Stomach smooth muscle (tissue), 2 donors: ENCODE measurements at regions not wholly inside any gene's neighbourhood (a gene's known extent, or its start where the extent isn't known, plus 50 kb on each side); places are given as distances from the start of the nearest gene placed in this dataset.

Source experiments
- H3K27ac ChIP-seq: one replicate; pipeline ENCODE4 v1.7.0; 2013; ENCODE audit warnings: mild to moderate bottlenecking, low read length, inconsistent platforms
- H3K27me3 ChIP-seq, 2 donors: one replicate each; pipeline ENCODE4 v1.7.0; 2013; ENCODE audit warnings: low read length in 2 of 2; ENCODE audit not compliant: insufficient read depth in 2 of 2, control insufficient read depth in 1 of 2
- H3K36me3 ChIP-seq, 2 donors: one replicate each; pipeline ENCODE4 v1.7.0; 2013; ENCODE audit warnings: low read length in 2 of 2; ENCODE audit not compliant: control insufficient read depth in 2 of 2, insufficient read depth in 2 of 2
- H3K4me1 ChIP-seq: one replicate; pipeline ENCODE4 v1.7.0; 2013; ENCODE audit warnings: low read length; ENCODE audit not compliant: control insufficient read depth, insufficient read depth
- H3K4me3 ChIP-seq, 2 donors: one replicate each; pipeline ENCODE4 v1.7.0; 2013; ENCODE audit warnings: low read length in 2 of 2
- H3K9ac ChIP-seq, 2 donors: one replicate each; pipeline ENCODE4 v1.7.0; 2013; ENCODE audit warnings: low read length in 2 of 2, mild to moderate bottlenecking in 1 of 2
- H3K9me3 ChIP-seq, 2 donors: one replicate each; pipeline ENCODE4 v1.7.0; 2013; ENCODE audit warnings: low read length in 2 of 2; ENCODE audit not compliant: control insufficient read depth in 2 of 2
- donor health status: healthy.
- donor health status: Pancreatic carcinoma.

DNA sequence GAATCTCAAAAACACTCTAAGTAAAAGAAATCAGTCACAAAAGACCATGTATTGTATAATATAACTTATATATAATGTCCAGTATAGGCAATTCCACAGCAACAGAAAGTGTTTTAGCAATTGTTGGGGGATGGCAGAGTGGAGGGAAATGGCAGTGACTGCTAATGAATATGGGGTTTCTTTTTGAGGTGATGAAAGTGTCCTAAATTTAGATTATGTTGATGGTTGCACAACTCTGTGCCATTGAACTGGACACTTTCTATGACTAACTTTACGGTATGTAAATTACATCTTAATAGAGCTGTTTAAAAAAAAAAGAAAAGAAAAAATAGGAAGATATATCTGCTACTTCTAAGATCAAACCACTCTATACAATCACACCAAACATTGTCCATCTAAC is 124.9 kb upstream of the ZNF462 start:
- Histone ChIP-seq H3K36me3 (no peaks in the 10 kb centered on the region), H3K27ac (no peak overlapping the region), H3K27me3 (no peaks in the 10 kb centered on the region), H3K9me3 (no peaks in the 10 kb centered on the region), H3K4me3 (no peak overlapping the region), H3K4me1 (peaks cover 4% of the 10 kb centered on the region), H3K9ac (no peak overlapping the region)

DNA sequence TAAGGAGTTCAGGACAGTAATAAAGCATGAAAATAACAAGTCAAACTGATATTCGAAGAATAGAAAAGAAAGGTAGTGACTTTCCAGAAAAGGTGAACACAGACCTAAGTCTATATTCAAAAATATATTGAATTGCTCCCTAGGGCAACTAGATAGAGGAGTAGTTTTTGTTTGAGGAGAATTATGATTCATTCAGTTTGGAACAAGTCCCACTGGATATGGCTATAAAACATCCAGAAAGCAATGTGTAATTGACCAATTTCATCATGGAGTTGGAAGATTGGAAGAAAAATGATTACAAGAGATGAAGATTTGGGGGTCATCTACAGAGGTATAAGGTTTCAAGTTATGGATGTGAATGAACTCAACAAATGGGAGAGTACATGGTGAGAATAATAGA is 117.5 kb upstream of the ZNF462 start:
- no peaks in the 10 kb centered on the region for H3K27me3 ChIP-seq
- no peaks in the 10 kb centered on the region for H3K4me1 ChIP-seq
- H3K9me3 ChIP-seq = no peaks in the 10 kb centered on the region
- no peak overlapping the region for H3K4me3 ChIP-seq
- no peak overlapping the region for H3K27ac ChIP-seq
- H3K9ac ChIP-seq = no peak overlapping the region
- H3K36me3 ChIP-seq = no peaks in the 10 kb centered on the region

DNA sequence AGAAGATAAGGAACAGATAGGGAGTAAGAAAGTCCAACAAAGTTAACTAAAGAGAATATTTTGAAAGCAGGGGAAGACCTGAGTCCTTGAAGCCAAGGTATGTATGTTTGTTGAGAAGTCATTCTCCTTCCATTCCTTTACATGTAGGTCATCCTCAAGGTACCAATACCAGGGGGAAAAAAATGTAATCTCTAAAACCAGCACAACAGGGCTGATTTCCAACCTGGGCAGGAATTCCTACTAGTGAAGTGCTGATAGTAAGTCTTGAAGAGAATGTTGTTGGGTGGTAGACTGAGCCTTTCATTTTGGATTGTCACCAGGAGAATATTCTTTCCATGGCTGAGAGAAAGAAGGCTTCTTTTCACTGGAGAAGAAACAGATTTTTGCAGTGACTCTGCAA is 117.1 kb upstream of the ZNF462 start:
- Histone ChIP-seq H3K9ac (no peak overlapping the region), H3K4me1 (no peaks in the 10 kb centered on the region), H3K27ac (no peak overlapping the region), H3K27me3 (no peaks in the 10 kb centered on the region), H3K36me3 (no peaks in the 10 kb centered on the region), H3K9me3 (no peaks in the 10 kb centered on the region), H3K4me3 (no peak overlapping the region)

DNA sequence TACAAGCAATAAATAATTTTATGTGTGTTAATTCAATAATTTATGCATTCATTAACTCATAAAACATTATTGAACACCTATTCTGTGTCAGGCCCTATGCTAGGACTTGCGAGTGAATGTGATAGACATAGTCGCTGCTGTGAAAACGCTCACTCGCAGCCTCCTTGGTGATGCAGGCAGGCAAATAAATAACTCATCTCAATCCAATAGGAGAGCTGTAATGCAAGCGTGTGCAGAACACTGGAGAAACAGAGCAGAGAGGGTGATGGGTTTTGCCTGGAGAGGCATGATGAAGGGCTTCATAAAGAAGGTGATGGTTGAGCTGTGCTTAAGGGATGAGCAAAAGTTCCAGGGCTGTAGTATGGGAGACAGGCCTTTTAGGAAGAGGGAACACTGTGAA is 111.3 kb upstream of the ZNF462 start:
- no peak overlapping the region for H3K9ac ChIP-seq
- H3K4me1 ChIP-seq = no peaks in the 10 kb centered on the region
- no peak overlapping the region for H3K27ac ChIP-seq
- no peaks in the 10 kb centered on the region for H3K27me3 ChIP-seq
- H3K4me3 ChIP-seq = no peak overlapping the region
- no peaks in the 10 kb centered on the region for H3K36me3 ChIP-seq
- no peaks in the 10 kb centered on the region for H3K9me3 ChIP-seq

DNA sequence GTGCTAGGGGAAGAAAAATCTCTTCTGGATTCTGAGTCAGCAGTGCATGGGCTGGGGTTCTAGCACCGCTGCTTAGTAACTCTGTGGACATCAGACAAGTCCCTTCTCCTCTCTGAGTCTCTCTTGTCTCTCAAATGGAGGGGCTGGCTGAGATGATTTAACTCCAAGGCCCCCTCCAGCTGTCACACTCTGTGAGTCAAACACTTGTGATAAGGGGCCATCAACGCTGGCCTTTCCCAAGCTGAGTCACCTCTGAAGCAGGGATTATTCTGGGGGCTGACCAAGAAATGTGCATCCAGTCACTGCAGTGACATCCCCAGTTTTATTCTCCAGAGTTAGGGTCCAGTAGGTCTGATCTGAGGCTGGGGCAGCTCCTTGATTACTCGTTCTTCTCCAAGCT is 110.4 kb upstream of the ZNF462 start:
- no peak overlapping the region for H3K4me3 ChIP-seq
- H3K9ac ChIP-seq = no peak overlapping the region
- H3K27ac ChIP-seq = no peak overlapping the region
- no peaks in the 10 kb centered on the region for H3K36me3 ChIP-seq
- no peaks in the 10 kb centered on the region for H3K4me1 ChIP-seq
- H3K27me3 ChIP-seq = no peaks in the 10 kb centered on the region
- no peaks in the 10 kb centered on the region for H3K9me3 ChIP-seq

DNA sequence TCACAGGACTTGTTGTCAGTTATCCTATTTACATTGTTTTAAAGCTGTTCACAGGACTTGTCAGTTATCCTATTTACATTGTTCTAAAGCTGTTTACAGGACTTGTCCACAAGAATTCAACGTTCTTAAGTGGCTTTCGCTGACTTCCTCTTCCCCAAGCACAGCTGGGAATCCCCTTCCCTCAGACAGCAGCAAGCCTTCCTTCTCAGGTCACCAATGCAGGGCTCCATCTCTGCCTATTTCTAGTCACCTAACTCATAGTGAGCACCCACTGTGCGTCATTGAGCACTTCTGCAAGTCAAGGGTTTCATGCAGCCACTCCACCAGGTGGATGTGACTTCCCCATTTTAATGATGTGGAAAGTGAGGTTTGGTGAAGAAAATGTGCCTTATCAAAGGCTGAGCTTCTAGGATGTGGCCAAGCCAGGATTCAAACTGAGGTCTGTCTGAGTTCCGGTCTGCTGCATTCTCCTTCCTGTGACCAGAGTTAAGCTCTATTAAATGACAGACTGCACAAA is 109.8 kb upstream of the ZNF462 start:
- H3K27ac ChIP-seq = no peak overlapping the region

DNA sequence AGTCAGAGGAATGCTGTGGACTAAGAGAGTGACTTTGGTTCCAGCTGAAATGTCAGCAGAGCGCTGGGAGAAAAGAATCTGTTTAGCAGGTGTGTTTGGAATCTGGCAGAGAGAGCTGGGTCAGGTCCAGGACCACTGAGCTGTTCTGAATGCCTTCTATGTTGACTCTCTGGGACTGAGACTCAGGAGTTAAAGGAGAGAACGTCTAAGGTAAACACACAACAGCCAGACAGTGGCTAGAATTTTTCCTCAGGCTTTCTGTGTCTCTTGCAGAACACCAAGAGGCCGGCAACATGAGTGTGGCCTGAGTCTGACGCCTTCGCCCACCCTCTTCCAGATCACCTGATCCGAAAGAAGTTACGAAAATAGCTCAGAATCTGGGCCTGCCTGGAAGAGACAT is 107.2 kb upstream of the ZNF462 start:
- Histone ChIP-seq H3K27ac (peak overlapping the region; percentile 60), H3K27me3 (no peaks in the 10 kb centered on the region), H3K36me3 (no peaks in the 10 kb centered on the region), H3K4me1 (no peaks in the 10 kb centered on the region), H3K9me3 (no peaks in the 10 kb centered on the region), H3K9ac (no peak overlapping the region), H3K4me3 (peak overlapping the region in 1 of 2 donors; percentile 36)

More for the DNA sequence above, 109.8 kb upstream of the ZNF462 start:
- Histone ChIP-seq H3K4me3 (no peak overlapping the region), H3K27me3 (no peaks in the 10 kb centered on the region), H3K9ac (no peak overlapping the region), H3K9me3 (no peaks in the 10 kb centered on the region), H3K36me3 (no peaks in the 10 kb centered on the region), H3K4me1 (no peaks in the 10 kb centered on the region)

DNA sequence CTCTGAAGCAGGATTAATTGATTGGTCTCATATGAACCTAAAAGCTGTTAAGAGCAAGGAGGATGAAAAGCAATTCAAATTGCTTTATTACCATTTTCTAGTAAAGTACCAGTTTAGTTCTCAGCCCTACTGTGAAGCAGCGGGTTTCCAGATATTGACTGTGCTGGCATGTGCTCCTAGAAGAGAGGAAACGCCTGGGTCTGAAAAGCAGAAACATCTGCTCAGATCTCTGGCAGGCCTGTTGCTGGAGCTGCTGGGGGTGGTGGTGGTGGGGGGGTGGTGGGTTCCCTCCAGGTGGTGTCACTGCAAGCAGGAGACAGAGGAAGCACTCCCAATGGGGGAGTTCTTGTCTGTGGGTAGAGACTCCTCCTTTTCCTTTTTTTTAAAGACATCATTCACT is 105.5 kb upstream of the ZNF462 start:
- no peak overlapping the region for H3K9ac ChIP-seq
- H3K27ac ChIP-seq = no peak overlapping the region
- no peaks in the 10 kb centered on the region for H3K36me3 ChIP-seq
- H3K4me3 ChIP-seq = no peak overlapping the region
- no peaks in the 10 kb centered on the region for H3K4me1 ChIP-seq
- H3K27me3 ChIP-seq = no peaks in the 10 kb centered on the region
- H3K9me3 ChIP-seq = no peaks in the 10 kb centered on the region

DNA sequence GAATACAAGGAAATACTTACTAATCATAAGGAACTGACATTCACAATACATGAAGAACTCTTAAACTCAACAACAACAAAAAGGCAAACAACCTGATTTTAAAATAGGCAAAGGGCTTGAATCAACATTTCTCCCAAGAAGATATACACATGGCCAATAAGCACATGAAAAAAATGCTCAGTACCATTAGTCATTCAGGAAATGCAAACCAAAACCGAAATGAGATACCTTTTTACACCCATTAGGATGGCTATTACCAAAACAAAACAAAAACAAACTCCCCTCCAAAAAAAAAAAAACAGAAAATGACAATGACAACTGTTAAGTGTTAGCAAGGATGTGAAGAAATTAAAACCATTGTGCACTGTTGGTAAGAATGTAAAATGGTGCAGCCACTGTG is 104.1 kb upstream of the ZNF462 start:
- Histone ChIP-seq H3K9ac (no peak overlapping the region), H3K36me3 (no peaks in the 10 kb centered on the region), H3K4me3 (no peak overlapping the region), H3K27me3 (no peaks in the 10 kb centered on the region), H3K27ac (no peak overlapping the region), H3K4me1 (no peaks in the 10 kb centered on the region), H3K9me3 (no peaks in the 10 kb centered on the region)

DNA sequence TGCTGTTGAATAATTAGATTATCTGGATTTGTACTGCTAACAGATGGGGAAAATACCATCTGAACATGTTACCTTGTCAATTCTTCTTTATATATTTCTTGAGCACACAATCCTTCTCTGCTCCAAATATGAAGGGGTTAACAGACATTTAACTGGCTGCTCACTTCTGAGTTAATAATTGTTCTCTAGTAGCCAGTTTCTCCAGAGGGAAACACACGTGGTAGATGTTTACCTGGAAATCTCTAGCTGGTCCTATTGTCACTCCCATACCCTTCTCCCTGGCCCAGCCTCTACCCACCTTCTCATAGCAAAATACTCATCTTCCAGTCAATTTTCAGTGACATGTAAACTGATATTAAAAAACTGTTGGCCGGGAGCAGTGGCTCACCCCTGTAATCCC is 101.5 kb upstream of the ZNF462 start:
- H3K4me1 ChIP-seq = no peaks in the 10 kb centered on the region
- H3K4me3 ChIP-seq = no peak overlapping the region
- H3K9me3 ChIP-seq = no peaks in the 10 kb centered on the region
- H3K27ac ChIP-seq = no peak overlapping the region
- H3K9ac ChIP-seq = no peak overlapping the region
- H3K27me3 ChIP-seq = no peaks in the 10 kb centered on the region
- H3K36me3 ChIP-seq = no peaks in the 10 kb centered on the region

DNA sequence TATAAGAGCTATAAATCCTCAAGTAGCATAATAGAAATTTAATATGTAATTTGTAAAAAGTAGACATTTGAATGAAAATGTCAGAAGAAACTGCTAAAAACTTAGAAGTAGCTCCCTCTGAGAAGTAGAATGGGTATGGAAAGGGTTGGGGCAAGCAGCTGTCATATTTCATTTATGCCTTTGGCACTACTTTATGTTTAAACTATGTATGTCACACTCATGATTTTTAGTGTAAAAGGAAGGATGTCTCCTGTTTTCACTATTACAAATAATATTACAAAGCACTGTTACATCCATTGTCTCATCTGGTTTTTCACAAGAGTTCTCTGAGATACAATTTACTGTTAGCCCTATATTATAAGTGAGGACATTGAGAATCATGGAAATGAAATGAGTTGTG is 96.3 kb upstream of the ZNF462 start:
- Histone ChIP-seq H3K4me3 (no peak overlapping the region), H3K4me1 (no peaks in the 10 kb centered on the region), H3K9me3 (no peaks in the 10 kb centered on the region), H3K36me3 (no peaks in the 10 kb centered on the region), H3K27me3 (no peaks in the 10 kb centered on the region), H3K27ac (no peak overlapping the region), H3K9ac (no peak overlapping the region)
